SKM-1 treated with dmso at 0.1 percent for 144 hours (cell line): ENCODE measurements at regions not wholly inside any gene's neighbourhood (a gene's known extent, or its start where the extent isn't known, plus 50 kb on each side); places are given as distances from the start of the nearest gene placed in this dataset.
"Not testable (repeated sequence)": the region's sequence is repeated elsewhere in the genome, so short reads cannot be mapped to it uniquely, and the experiment has no call there.

Experiments
- DNase-seq: peaks from one replicate; lab custom pipeline; 2025; ENCODE audit not compliant: unreplicated experiment; lab: John Stamatoyannopoulos, UW

DNA sequence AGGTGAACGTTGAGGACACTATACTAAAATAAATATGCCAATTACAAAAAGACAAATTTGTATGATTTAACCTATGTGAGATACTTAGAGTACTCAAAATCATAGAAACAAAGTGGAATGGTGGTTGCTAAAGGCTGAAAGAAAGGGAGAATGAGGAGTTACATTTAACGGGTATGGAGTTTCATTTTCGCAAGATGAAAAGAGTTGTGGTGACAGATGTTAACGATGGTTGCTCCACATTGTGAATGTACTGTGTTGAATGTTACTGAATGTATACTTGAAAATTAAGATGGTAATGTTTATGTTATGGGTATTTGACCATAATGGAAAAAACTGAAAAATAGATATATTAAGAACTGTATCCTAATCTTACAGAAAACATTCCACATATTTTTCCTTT lies 51.3 kb upstream of the MOCS2 start:
- DNase-seq, result no peak

DNA sequence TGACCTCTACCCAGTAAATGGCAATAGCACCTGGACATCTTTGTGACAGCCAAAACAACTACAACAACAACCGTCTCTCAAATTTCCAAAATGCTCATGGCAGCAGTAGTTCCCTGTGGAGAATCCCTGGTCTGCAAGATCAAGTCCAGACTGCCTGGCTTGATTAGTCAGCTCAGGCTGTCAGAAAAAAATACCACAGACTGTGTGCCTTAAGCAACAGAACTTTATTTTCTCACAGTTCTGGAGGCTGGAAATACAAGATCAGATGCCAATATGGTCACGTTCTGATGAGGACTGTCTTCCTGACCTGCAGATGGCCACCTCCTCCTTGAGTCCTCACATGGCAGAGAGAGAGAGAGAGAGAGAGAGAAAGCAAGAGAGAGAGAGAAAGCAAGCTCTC lies 52.3 kb upstream of the MOCS2 start:
- no peak for DNase-seq

DNA sequence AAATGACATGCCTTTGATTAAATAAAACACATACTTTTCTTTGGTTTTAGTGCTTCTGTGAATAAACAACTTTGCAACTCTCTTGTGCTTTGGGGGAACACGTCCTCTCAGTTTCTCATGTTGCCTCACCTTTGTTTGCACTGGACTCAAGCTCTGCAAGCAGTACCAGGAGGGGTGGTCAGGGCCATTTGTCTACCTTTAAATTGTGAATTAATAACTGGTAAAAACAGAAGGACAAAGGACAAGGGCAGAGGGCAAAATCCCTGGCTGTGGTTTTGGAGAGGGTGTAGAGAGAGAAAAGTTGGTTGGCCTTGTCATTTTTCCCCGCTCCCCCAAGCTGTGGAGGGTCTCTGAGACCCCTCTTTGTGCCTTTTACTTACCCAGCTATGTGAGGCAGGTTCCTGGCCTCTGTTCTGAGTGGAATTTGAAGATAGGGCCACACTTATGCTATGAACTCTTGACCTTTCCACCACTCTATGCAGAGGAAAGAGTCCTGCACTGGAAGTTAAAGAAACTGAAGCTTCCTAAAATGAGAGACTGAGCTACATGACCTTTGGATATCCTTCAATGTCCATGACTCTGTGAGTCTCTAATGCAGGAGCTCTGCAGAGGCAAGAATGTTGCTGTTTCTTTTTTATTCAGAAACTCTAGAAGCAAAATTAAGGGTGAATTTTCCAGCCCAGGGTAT lies 55.1 kb upstream of the MOCS2 start:
- no peak for DNase-seq

DNA sequence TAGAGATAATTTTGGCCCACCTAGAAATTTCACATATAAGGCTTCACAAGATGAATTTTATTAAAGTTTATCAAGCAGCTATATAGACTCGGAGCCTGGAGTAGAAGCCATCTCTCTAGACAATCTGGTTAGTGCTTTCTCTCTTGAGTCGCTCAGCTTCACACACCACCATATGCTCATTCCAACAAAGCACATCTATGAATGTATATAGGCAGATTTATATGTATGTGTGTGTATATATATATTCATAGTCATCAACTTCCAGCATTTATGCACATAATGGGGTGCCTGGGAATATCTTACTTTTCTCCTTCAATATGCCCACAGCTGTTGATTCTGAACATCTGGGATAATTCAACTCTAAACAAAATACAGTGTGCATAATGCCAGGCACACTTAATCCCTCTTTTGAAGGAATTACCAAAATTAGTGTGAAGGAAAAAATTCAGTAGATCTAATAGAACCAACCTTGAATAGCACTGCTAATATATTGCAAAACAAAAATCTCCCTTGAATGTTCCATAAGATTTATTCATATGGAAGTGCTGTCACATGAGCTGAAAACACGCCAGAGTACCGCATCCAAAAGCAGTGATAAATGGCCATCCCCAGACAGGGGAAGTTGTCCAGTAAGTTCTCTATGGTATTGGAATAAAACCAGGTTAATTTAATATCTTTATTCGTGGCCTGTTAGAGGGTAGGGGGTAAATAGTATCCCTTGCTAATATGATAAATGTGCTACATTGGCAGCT lies 56.0 kb upstream of the MOCS2 start:
- DNase-seq, result no peak

DNA sequence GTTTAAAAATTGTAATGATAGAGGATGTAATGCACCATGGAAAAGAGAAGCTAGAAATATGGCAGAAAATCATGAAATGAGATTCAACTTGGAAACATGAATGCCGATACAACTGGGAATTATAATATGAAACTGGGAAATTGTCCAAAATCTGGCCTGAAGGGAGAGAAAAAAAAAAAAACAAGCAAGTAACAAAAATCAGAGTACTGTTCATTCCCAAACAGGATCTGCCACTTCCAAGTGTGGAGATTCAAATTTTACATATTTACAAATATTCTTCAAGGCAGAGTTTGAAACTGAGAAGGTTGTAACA lies 56.6 kb upstream of the MOCS2 start:
- DNase-seq, result no peak

DNA sequence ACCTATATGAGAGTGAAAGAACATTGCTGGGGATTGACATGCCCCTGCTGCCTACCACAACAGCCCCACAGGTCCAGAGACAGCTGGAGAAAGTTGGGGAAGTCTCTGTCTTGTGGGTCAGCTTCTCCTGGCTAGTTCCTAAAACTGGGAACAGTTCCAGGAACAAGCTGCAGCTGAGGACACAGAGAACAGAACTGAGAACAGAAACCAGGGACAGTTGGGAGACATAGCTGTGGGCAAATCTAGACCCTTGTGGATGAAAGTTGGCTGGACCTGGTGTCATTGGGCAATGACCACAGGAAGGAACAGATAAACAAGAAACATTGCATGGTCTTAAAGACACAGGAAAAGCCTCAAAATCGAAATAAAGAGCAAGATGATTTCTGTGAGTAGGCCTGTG lies 58.3 kb upstream of the MOCS2 start:
- DNase-seq, result no peak

DNA sequence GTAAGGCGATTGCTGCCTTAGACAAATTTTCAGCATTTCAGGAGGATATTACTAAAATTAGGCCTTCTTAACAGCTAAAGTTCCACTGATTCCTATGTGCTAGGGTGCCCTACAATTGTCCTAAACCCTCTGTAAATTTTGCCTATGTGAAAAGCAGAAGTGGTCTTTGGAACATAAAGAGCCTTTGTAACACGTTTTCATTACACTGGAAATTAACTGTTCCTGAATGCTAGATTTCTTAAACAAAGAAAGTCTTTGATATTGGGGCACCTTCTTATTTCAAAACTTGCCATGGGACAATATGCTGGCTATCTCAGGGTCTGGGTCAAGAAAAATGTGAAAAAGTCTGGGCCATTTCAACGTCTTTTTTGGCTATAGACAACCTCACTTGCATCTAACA lies 60.4 kb upstream of the MOCS2 start:
- no peak for DNase-seq

DNA sequence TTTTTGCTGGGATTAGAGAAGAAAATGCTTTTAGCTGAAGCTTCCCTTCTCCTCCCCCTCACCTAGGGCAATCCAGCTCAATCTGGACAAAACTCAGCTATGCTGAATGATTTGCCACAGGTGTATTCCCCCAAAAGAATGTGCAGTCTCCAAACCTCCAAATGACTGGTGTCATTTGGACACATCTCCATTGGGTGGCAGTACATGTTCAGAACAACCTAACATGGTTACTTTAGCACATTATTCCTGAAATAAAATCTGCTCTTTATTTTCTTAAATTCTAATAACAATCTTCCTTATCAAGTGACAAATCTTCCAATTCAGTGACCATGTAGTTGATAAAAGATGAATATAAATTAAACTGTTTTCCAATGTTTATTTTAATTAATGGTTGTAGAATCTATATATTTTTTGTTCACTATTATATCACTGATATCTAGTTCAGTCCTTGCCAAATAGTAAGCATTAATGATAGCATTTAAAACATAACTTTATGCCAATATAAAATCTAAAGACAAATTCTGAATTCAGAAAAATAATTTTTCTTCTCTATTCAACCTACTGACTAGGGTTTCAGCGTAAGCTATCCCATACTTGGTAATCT lies 61.3 kb upstream of the MOCS2 start:
- no peak for DNase-seq

DNA sequence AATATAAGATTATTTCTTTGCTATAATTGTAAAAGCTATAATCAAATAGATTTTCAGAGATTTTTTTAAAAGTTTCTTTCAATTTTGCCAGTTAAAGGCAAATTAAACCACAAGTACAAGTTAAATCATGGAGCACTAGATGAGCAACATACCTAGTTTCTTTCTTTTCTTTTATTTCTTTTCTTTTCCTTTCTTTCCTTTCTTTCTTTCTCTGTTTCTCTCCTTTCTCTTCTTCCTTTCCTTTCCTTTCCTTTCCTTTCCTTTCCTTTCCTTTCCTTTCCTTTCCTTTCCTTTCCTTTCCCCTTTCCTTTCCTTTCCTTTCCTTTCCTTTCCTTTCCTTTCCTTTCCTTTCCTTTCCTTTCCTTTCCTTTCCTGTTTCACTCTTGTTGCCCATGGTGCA lies 62.5 kb upstream of the MOCS2 start:
- not testable (repeated sequence) for DNase-seq

DNA sequence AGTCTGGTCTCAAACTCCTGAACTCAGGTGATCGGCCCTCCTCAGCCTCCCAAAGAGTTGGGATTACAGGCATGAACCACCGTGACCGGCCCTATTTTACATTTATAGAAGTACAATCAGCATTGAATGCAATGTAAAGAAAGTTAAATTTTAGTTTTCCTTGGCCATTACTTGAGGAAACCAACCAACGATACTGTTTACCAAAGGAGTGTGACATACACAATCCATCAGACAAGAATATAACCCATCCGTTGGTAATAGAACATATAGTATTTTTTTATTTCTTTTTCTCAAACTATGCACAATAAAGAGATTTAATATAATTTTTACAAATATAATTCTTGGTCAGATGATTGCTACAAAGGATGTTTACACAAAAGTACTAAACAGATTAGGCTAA lies 63.1 kb upstream of the MOCS2 start:
- no peak for DNase-seq

DNA sequence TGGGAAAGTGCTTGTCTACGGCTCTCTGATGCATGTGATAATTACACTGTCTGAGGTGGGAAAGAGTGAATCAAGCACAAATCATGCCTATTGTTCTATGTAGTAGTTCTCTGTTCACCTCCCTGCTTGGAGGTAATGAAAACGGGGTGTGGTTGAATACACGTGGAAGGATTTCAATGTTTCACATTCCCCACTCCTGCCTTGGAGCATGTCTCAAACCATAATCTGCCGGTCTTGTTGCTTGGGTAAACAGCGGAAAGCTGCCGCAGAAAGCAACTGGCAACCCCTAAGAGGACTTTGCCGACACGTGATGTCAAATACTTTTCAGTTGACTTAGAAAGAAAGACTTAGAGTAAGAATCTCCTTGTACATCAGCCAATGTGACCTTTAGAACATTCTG lies 63.5 kb upstream of the MOCS2 start:
- no peak for DNase-seq

DNA sequence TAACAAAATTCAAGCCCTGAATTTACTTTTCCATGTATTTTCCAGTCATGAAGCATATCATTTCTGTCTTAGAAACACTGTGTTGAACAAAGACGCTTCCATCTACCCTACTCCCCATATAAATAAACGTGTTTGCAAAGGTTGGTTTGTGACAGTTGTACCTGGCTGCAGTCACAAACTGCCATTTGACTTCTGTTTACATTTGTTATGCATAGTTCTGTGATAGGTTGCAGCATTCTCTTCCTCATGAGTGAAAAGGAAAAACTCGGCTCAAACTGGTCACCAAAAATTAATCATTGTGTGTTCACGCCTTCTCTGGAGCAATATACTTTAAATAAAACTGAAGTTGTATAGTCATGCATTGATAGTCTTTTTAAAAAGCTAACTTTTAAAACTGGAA lies 69.3 kb upstream of the MOCS2 start:
- DNase-seq, result no peak

DNA sequence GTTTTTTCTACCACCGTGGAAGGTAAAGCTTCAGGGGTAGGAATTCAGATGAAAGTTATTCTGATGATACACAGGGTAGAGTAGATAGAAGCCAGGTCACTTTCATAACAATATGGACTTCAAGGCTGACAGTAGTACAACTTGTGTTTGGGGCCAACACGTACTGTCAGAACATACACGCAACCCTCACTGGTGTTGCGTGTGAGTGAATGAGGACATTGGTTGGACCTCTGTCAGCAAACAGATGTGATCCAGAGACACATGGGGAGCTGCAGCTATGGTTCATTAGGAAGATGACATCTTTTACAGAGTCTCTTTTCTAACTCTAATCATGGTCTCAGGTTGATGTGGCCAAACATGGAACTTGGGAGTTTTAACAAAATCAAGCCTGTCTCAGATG lies 70.1 kb upstream of the MOCS2 start:
- DNase-seq, result no peak

DNA sequence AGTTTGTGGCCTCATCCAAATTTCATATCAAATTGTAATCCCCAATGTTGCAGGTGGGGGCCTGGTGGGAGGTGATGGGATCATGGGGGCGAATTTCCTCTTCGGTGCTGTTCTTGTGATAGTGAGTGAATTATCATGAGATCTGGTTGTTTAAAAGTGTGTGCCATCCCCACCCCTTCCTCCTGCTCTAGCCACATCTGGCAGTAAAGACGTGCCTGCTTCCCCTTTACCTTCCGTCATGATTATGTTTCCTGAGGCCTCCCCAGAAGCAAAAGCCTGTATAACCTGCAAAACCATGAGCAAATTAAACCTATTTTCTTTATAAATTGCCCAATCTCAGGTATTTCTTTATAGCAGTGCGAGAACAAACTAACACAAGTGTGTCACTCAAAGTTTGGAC lies 71.0 kb upstream of the MOCS2 start:
- DNase-seq, result no peak

DNA sequence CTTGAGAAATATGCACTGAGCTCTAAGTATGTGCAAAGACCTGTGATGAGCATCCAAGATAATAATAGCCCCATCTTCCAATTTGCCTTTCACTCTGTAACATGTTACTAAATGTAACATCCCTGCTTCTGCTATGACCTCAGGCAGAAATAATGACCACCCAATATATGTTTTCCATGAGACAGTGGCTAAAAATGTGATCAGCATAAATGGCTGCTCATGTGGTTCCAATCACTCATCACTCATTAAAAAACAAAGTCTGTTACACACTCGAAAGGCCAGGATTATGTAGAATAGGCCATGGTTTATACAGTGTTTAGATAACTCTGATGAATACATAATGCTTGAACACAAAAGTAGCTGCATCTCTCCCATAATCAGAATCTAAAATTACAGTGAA lies 71.4 kb upstream of the MOCS2 start:
- DNase-seq, result no peak

DNA sequence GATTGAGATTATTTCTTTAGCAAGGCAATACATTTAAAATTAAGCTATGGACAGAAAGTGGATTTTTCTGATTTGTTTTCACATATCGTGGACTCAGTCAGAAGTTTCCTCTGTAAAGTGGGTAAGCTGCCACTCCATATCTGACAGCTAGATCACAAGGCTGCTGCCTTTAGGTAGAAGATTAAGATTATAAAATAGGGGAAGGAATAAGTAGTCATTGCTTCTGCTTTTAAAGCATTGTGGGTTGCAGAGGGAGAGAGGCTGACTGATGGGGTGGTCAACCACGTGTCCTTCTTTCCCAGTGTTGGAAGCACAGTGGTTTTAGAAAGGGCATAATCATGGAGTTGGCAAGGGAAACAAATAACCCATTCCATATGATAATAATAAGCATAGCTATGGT lies 74.3 kb upstream of the MOCS2 start:
- no peak for DNase-seq

DNA sequence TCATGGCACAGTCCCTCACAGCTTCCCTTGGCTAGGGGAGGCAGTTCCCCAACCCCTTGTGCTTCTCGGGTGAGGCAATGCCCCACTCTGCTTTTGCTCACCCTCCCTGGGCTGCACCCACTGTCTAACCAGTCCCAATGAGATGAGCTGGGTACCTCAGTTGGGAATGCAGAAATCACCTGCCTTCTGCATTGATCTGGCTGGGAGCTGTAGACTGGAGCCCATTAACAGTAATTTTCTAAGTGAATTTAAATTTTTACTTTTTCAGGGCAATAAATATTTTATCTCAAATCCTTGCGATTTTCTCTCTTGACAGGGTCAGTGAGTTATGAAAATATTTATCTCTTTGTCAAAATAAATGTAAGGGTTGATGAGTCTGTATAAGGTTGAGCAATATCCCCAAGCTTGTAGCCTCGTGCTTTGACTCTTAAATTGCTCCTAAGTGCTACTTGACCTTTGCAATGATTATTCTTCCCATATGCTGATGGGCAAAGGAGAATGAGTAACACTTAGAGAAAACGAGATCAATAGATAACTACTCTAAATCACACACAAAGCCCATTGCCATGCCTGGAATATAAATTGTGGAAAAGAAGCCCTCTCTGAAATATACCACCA lies 82.1 kb upstream of the MOCS2 start:
- no peak for DNase-seq

DNA sequence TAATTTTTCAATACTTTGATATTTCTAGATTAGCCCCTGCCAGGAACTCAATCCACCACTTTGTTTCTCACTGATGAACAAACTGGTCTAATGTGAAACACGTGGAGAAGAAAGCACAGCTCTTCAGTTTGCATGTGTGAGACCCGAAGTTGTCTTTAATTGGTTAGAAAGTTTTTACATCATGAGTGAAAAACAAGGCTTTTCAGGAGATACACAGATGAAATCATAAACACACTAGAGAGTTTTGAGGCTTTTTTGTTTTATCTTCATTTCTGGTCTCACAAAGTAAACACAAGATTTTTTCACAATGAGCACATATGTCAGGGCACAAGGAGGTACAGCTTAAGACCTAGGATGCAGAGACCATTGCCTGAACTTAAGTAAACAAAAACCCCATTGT lies 84.5 kb upstream of the MOCS2 start:
- DNase-seq, result no peak

DNA sequence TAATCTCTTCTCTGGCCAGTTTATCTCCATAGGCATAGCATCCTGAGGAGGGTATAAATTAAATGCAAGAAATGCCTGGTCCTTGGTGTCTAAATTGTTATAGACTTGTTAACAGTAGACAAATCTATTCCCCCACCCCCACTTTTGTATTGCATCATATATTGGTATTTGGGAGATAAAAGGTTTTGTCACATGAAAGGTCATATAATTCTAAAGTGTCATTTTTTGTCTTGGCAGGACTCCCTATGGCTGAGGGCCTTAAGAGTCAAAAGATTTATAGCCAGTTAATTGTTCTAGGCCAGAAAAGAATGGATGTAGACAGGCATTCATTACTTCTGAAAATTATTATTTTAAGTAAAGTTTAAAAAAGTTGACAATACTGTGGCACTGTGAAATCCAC lies 90.3 kb upstream of the MOCS2 start:
- DNase-seq, result no peak

DNA sequence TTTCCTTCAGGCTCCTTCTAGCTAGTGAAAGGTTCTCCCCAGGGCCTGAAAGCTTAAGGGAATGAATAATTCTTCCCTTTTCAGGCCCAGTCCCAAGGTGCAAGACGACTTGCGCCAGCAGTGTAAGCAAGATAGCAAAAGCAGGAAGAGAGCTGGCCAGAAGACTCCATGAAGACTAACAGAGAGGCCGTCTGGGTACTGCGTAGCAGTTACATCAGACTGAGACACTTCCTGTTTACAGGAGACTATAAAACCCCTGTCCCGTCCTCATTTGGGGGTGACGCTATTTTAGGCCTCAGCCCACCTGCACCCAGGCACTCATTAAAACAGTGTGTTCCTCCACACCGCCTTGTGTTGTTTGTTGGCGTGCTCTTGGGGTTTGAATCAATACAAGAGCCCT lies 90.7 kb upstream of the MOCS2 start:
- no peak for DNase-seq

DNA sequence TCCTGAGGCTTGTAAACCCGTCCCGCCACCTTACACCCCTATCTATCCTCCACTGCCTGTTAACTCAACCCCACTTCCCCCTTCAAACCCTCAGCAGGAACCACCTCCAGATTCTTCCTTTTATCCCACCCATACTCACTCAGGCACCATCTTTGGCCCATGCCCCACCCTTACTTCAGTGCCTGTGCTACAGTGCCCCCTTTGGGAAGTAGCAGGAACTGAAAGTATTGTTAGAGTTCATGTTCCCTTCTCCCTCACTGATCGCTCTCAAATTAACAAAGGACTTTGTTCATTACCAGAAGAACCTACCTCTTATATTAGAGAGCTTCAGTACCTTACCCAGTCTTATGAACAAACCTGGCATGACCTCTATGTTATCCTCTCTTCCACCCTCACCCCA lies 92.2 kb upstream of the MOCS2 start:
- no peak for DNase-seq

DNA sequence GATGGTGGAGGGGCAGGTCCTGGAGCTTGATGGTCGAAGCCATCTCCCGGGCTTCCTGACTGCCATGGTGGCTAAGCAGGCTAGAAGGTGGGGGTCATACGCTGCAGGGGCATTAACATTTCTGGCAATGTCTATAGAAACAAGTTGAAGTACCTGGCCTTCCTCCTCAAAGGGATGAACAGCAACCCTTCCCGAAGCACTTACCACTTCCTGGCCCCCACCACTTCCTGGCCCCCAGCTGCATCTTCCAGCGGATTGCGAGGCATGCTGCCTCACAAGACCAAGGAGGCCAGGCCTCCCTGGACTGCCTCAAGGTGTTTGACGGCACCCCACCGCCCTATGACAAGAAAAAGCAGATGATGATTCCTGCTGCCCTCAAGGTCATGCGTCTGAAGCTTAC lies 97.0 kb upstream of the MOCS2 start:
- DNase-seq, result no peak
